Endodermal cell (in vitro differentiated cells): ENCODE measurements at regions not wholly inside any gene's neighbourhood (a gene's known extent, or its start where the extent isn't known, plus 50 kb on each side); places are given as distances from the start of the nearest gene placed in this dataset.

Experiments
- DNase-seq: peaks from one replicate; pipeline ENCODE4 v3.0.0-alpha.2; 2017
- H3K27ac ChIP-seq: 2 replicates; pipeline ENCODE4 v1.5.1; 2013; ENCODE audit warnings: mild to moderate bottlenecking, low read depth, low read length, moderate library complexity
- H3K27me3 ChIP-seq: 2 replicates; pipeline ENCODE4 v1.6.1; 2013; ENCODE audit warnings: mild to moderate bottlenecking, low read length, moderate library complexity; ENCODE audit not compliant: insufficient read depth, control insufficient read depth, poor library complexity, severe bottlenecking
- H3K36me3 ChIP-seq: 2 replicates; pipeline ENCODE4 v1.7.0; 2013; ENCODE audit warnings: mild to moderate bottlenecking, low read length, moderate library complexity; ENCODE audit not compliant: control insufficient read depth, insufficient read depth
- H3K4me1 ChIP-seq: one replicate; pipeline ENCODE4 v1.7.0; 2013; ENCODE audit warnings: low read length; ENCODE audit not compliant: control insufficient read depth, insufficient read depth
- H3K4me3 ChIP-seq: 2 replicates; pipeline ENCODE4 v1.5.1; 2013; ENCODE audit warnings: mild to moderate bottlenecking, low read length, moderate library complexity
- H3K9ac ChIP-seq: 2 replicates; pipeline ENCODE4 v1.6.1; 2013; ENCODE audit warnings: mild to moderate bottlenecking, low read length, moderate library complexity; ENCODE audit not compliant: poor library complexity, severe bottlenecking; ENCODE audit errors: extremely low read depth
- H3K9me3 ChIP-seq: 2 replicates; pipeline ENCODE4 v1.6.1; 2013; ENCODE audit warnings: mild to moderate bottlenecking, low read length, moderate library complexity; ENCODE audit not compliant: control insufficient read depth
- H3K27ac Mint-ChIP-seq: 2 replicates; pipeline ENCODE4 v1.8.0; 2020; ENCODE audit warnings: mixed read lengths
- H3K27me3 Mint-ChIP-seq: 2 replicates; pipeline ENCODE4 v1.8.0; 2021; ENCODE audit warnings: mild to moderate bottlenecking, mixed read lengths; ENCODE audit not compliant: insufficient read depth
- H3K36me3 Mint-ChIP-seq: 2 replicates; pipeline ENCODE4 v1.8.0; 2020; ENCODE audit warnings: low read depth, mixed read lengths
- H3K4me1 Mint-ChIP-seq: 2 replicates; pipeline ENCODE4 v1.8.0; 2020; ENCODE audit warnings: mixed read lengths
- H3K4me3 Mint-ChIP-seq: 2 replicates; pipeline ENCODE4 v1.8.0; 2020; ENCODE audit warnings: mild to moderate bottlenecking, moderate library complexity, mixed read lengths
- H3K9me3 Mint-ChIP-seq: 2 replicates; pipeline ENCODE4 v1.8.0; 2020; ENCODE audit warnings: mild to moderate bottlenecking, mixed read lengths
- WGBS, 2 experiments: methylation state at CpG; one replicate each; pipeline versions ENCODE4 v1.1.5 to v1.1.7; 2013; ENCODE audit warnings: missing lambda C conversion rate in 2 of 2, mixed read lengths in 1 of 2; ENCODE audit not compliant: insufficient coverage in 1 of 2, insufficient read length in 1 of 2; 5-methylcytosine and 5-hydroxymethylcytosine counted together
- TF ChIP-seq, protein P1 (sequence below): fragments of 200-600 bp; sonication (generic); conservative IDR thresholded peaks from 2 replicates; pipeline ENCODE4 v1.5.0; 2021; ENCODE audit warnings: antibody characterized with exemption, mild to moderate bottlenecking

DNA sequence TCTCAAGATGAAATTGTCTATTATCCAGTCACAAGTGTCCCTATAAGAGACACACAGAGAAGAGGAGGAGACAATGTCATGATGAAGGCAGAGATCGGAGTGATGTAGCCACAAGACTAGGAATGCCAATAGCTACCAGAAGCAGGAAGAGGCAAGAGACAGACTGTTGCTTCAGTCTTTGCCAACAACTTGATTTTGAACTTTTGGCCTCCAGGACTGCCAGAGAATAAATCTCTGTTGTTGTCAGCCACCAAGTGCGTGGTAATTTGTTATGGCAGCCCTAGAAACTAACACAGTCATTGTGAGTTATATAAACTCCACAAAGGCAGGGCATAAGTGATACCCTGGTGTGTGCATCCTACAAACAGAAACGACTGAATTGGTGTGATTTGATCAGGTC lies 517.0 kb downstream of the BTBD3 start:
- Histone ChIP-seq H3K9me3 (no peaks in the 10 kb centered on the region), H3K4me3 (no peak overlapping the region), H3K27ac (no peak overlapping the region), H3K4me1 (no peaks in the 10 kb centered on the region), H3K27me3 (no peaks in the 10 kb centered on the region), H3K36me3 (no peaks in the 10 kb centered on the region), H3K9ac (no peak overlapping the region)
- no peak for DNase-seq
- TF ChIP-seq, protein P1, sequence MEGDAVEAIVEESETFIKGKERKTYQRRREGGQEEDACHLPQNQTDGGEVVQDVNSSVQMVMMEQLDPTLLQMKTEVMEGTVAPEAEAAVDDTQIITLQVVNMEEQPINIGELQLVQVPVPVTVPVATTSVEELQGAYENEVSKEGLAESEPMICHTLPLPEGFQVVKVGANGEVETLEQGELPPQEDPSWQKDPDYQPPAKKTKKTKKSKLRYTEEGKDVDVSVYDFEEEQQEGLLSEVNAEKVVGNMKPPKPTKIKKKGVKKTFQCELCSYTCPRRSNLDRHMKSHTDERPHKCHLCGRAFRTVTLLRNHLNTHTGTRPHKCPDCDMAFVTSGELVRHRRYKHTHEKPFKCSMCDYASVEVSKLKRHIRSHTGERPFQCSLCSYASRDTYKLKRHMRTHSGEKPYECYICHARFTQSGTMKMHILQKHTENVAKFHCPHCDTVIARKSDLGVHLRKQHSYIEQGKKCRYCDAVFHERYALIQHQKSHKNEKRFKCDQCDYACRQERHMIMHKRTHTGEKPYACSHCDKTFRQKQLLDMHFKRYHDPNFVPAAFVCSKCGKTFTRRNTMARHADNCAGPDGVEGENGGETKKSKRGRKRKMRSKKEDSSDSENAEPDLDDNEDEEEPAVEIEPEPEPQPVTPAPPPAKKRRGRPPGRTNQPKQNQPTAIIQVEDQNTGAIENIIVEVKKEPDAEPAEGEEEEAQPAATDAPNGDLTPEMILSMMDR = no peak
- Mint-ChIP-seq H3K4me3 (no peak overlapping the region), H3K27me3 (peaks cover 1% of the 10 kb centered on the region), H3K27ac (no peak overlapping the region), H3K4me1 (no peaks in the 10 kb centered on the region), H3K9me3 (no peaks in the 10 kb centered on the region), H3K36me3 (no peaks in the 10 kb centered on the region)
- 79 to 95% methylated on average over 2 to 3 of the region's 3 CpGs for WGBS, 2 experiments

DNA sequence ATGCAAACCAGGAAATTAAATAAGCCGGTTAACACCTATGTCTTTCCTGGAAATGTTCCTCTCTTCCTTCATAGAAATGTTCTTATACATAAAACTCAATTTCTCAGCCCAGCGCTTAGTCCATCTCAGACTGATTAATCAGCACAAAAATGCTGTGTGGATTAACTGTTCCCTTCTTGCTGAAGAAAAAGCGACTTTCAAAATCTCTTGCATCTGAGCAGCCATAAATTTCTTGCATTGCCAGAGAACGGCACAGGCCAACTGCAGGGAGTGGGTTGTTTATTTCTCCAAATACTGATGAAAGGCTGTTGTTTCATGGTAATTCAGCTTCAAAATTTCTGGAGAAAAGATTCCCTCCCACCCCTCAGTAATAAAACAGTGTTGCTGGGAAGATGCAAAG lies 517.6 kb downstream of the BTBD3 start:
- WGBS, 2 experiments = 94 to 100% methylated on average over 4 of the region's 4 CpGs

DNA sequence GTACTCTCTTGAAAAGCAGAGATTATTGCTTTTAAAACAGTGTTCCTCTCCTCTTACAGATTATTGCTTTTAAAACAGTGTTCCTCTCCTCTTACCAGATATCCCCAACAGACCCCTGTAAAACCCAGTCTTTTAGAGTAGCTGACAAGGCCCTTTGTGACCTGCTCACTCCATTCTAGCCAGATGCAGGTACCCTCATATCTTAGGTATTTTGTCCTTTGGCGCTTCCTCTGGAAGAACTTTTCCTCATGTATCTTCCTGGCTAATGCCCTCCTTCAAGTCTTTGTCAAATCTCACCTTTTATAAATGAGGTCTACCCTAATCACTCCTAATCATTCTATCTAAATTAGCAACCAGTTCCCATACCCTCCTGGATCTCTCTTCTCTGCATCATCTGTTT lies 536.0 kb downstream of the BTBD3 start:
- H3K4me3 ChIP-seq = no peak overlapping the region
- no peak overlapping the region for H3K27ac ChIP-seq
- H3K4me1 Mint-ChIP-seq = peaks cover 2% of the 10 kb centered on the region
- WGBS, 2 experiments = 95 to 100% methylated on average over 1 of the region's 1 CpG
- peaks cover 22% of the 10 kb centered on the region for H3K9me3 ChIP-seq
- peaks cover 8% of the 10 kb centered on the region for H3K36me3 Mint-ChIP-seq
- TF ChIP-seq, protein P1 = no peak
- no peaks in the 10 kb centered on the region for H3K27me3 Mint-ChIP-seq
- H3K9ac ChIP-seq = no peak overlapping the region
- H3K27me3 ChIP-seq = no peaks in the 10 kb centered on the region
- DNase-seq = no peak
- peaks cover 28% of the 10 kb centered on the region for H3K9me3 Mint-ChIP-seq
- H3K4me3 Mint-ChIP-seq = no peak overlapping the region
- H3K4me1 ChIP-seq = no peaks in the 10 kb centered on the region
- H3K36me3 ChIP-seq = no peaks in the 10 kb centered on the region
- H3K27ac Mint-ChIP-seq = no peak overlapping the region

More for the DNA sequence above, 517.6 kb downstream of the BTBD3 start:
- H3K4me3 ChIP-seq = no peak overlapping the region
- no peaks in the 10 kb centered on the region for H3K4me1 ChIP-seq
- DNase-seq = no peak
- H3K36me3 ChIP-seq = no peaks in the 10 kb centered on the region
- no peak overlapping the region for H3K9ac ChIP-seq
- H3K9me3 Mint-ChIP-seq = no peaks in the 10 kb centered on the region
- TF ChIP-seq, protein P1 = no peak
- H3K36me3 Mint-ChIP-seq = no peaks in the 10 kb centered on the region
- H3K4me1 Mint-ChIP-seq = no peaks in the 10 kb centered on the region
- H3K27ac ChIP-seq = no peak overlapping the region
- H3K4me3 Mint-ChIP-seq = no peak overlapping the region
- peaks cover 1% of the 10 kb centered on the region for H3K27me3 Mint-ChIP-seq
- no peak overlapping the region for H3K27ac Mint-ChIP-seq
- no peaks in the 10 kb centered on the region for H3K27me3 ChIP-seq
- no peaks in the 10 kb centered on the region for H3K9me3 ChIP-seq
